Endothelial cell of umbilical vein (primary cell): ENCODE measurements at regions not wholly inside any gene's neighbourhood (a gene's known extent, or its start where the extent isn't known, plus 50 kb on each side); places are given as distances from the start of the nearest gene placed in this dataset.

Experiments used
- BruUV-seq: library from RNA; stranded (reverse); fragments of 400-500 nt; replicated peaks from 2 replicates; lab custom pipeline; 2021; lab: Mats Ljungman, UMichigan
- CTCF ChIA-PET: fragments of 300-600, 350-600 bp; sonication (Branson Sonifier 250); formaldehyde crosslinking; loops from one replicate; lab custom pipeline; 2021; ENCODE audit warnings: antibody characterized with exemption, inconsistent platforms; lab: Charles Lee
- POLR2A ChIA-PET: fragments of 300-600, 350-600 bp; sonication (Branson Sonifier 250); formaldehyde crosslinking; loops from one replicate; lab custom pipeline; 2021; ENCODE audit warnings: antibody characterized with exemption, inconsistent platforms; lab: Charles Lee
- DNase-seq: peaks from one replicate; pipeline ENCODE4 v3.0.0-alpha.2; 2011; ENCODE audit warnings: low read depth, low spot score
- FAIRE-seq: peaks from 2 replicates; lab custom pipeline; 2011; peaks lifted over from hg19 to GRCh38; lab: Jason Lieb, UNC
- H2AFZ ChIP-seq: 2 replicates; pipeline ENCODE4 v1.6.0; 2012; ENCODE audit warnings: low read depth, low read length, control low read depth, inconsistent platforms
- H3K27ac ChIP-seq: 2 replicates; pipeline ENCODE4 v1.5.1; 2011; ENCODE audit warnings: low read depth, mild to moderate bottlenecking, control low read depth, low read length, moderate library complexity; ENCODE audit not compliant: insufficient read depth
- H3K27me3 ChIP-seq, 2 experiments: 2 replicates each; pipeline versions ENCODE4 v1.6.0 to v1.6.1; 2011; ENCODE audit warnings: low read length in 2 of 2, mixed read lengths in 1 of 2; ENCODE audit not compliant: control insufficient read depth in 2 of 2, insufficient read depth in 2 of 2
- H3K36me3 ChIP-seq, 2 experiments: 2 replicates in 1 of 2; 3 replicates in 1 of 2; pipeline ENCODE4 v1.5.1; 2011; ENCODE audit warnings: low read length in 2 of 2, mild to moderate bottlenecking in 1 of 2, moderate library complexity in 1 of 2; ENCODE audit not compliant: control insufficient read depth in 2 of 2, insufficient read depth in 2 of 2; ENCODE audit errors: extremely low read depth in 1 of 2
- H3K4me1 ChIP-seq: 3 replicates; pipeline ENCODE4 v1.5.1; 2011; ENCODE audit warnings: mild to moderate bottlenecking, low read length; ENCODE audit not compliant: control insufficient read depth, insufficient read depth; ENCODE audit errors: extremely low read depth
- H3K4me2 ChIP-seq: 2 replicates; pipeline ENCODE4 v1.6.1; 2011; ENCODE audit warnings: low read length, control low read depth, mixed read lengths; ENCODE audit not compliant: insufficient read depth
- H3K4me3 ChIP-seq, 3 experiments: fragments of 200-600 bp in 1 of 3; sonication (generic), shearing (Covaris generic) in 1 of 3; replicated peaks in 1 of 3; 2 replicates each; pipeline ENCODE4 v1.5.1; 2011 to 2016; ENCODE audit warnings: control low read depth in 3 of 3, low read length in 3 of 3, mild to moderate bottlenecking in 2 of 3, inconsistent platforms in 1 of 3, low read depth in 1 of 3, moderate library complexity in 1 of 3; ENCODE audit not compliant: insufficient read depth in 1 of 3
- H3K79me2 ChIP-seq: 2 replicates; pipeline ENCODE4 v1.6.0; 2012; ENCODE audit warnings: low read length, inconsistent platforms; ENCODE audit not compliant: control insufficient read depth, insufficient read depth
- H3K9ac ChIP-seq: replicated peaks from 2 replicates; pipeline ENCODE3; 2011; ENCODE audit warnings: low read length, control low read depth; ENCODE audit not compliant: insufficient read depth; ENCODE audit errors: extremely low read depth
- H3K9me1 ChIP-seq: replicated peaks from 3 replicates; pipeline ENCODE4 v1.6.0; 2011; ENCODE audit warnings: mild to moderate bottlenecking, low read length; ENCODE audit not compliant: control insufficient read depth, insufficient read depth; ENCODE audit errors: extremely low read depth
- H3K9me3 ChIP-seq: replicated peaks from 2 replicates; pipeline ENCODE4 v1.5.1; 2012; ENCODE audit warnings: low read length, inconsistent platforms; ENCODE audit not compliant: control insufficient read depth, insufficient read depth
- H4K20me1 ChIP-seq: replicated peaks from 2 replicates; pipeline ENCODE3; 2011; ENCODE audit warnings: mild to moderate bottlenecking, low read length; ENCODE audit not compliant: control insufficient read depth, insufficient read depth; ENCODE audit errors: extremely low read depth
- EZH2 ChIP-seq: IDR thresholded peaks from 2 replicates; pipeline ENCODE4 v1.6.1; 2012; ENCODE audit warnings: borderline replicate concordance, low read depth, mild to moderate bottlenecking, moderate library complexity, low read length, inconsistent platforms; ENCODE audit not compliant: severe bottlenecking
- FOS ChIP-seq: IDR thresholded peaks from 2 replicates; pipeline ENCODE4 v1.6.1; 2011; ENCODE audit warnings: mild to moderate bottlenecking, low read length, moderate library complexity, borderline replicate concordance; ENCODE audit not compliant: insufficient read depth
- GATA2 ChIP-seq: IDR thresholded peaks from 2 replicates; pipeline ENCODE4 v1.7.0; 2011; ENCODE audit warnings: low read depth, mild to moderate bottlenecking, moderate library complexity, mixed read lengths, low read length; ENCODE audit not compliant: insufficient read length, insufficient read depth
- JUN ChIP-seq: IDR thresholded peaks from 2 replicates; pipeline ENCODE4 v1.6.1; 2011; ENCODE audit warnings: borderline replicate concordance, low read depth; ENCODE audit not compliant: insufficient read length, insufficient read depth
- MYC ChIP-seq: IDR thresholded peaks from one replicate; pipeline ENCODE4 v1.6.1; 2011; ENCODE audit warnings: mild to moderate bottlenecking, low read depth, low read length
- POLR2A ChIP-seq: IDR thresholded peaks from 2 replicates; pipeline ENCODE4 v1.6.1; 2012; ENCODE audit warnings: low read depth, mild to moderate bottlenecking, control low read depth, low read length
- POLR2AphosphoS5 ChIP-seq: IDR thresholded peaks from 2 replicates; pipeline ENCODE4 v1.6.1; 2012; ENCODE audit warnings: low read depth, mild to moderate bottlenecking, control low read depth, low read length, moderate library complexity; ENCODE audit not compliant: insufficient read depth
- dilution Hi-C: fragments of 300-500 bp; cut with MboI; formaldehyde crosslinking; loops from one replicate; pipeline ENCODE4 v1.15.0; 2019; ENCODE audit warnings: low sequenced_read_pairs; ENCODE audit not compliant: extremely low pct_ligation_motif_present
- intact Hi-C: fragments of 100-400 bp; cut with micrococcal nuclease; formaldehyde crosslinking; loops from one replicate; pipeline ENCODE4 v1.10.0; 2022
- TF ChIP-seq, protein P1 (sequence below): IDR thresholded peaks from 2 replicates; pipeline ENCODE4 v1.6.1; 2011; ENCODE audit not compliant: insufficient read depth, insufficient read length
- TF ChIP-seq, protein P2 (sequence below), 2 donors: IDR thresholded peaks; 1 replicate in 1 of 2; 2 replicates in 1 of 2; pipeline ENCODE4 v1.5.1; 2011; ENCODE audit warnings: low read length in 2 of 2, mild to moderate bottlenecking in 2 of 2, moderate library complexity in 2 of 2, control low read depth in 1 of 2, inconsistent platforms in 1 of 2, low read depth in 1 of 2; ENCODE audit not compliant: insufficient read depth in 1 of 2; ENCODE audit errors: extremely low read depth in 1 of 2

DNA sequence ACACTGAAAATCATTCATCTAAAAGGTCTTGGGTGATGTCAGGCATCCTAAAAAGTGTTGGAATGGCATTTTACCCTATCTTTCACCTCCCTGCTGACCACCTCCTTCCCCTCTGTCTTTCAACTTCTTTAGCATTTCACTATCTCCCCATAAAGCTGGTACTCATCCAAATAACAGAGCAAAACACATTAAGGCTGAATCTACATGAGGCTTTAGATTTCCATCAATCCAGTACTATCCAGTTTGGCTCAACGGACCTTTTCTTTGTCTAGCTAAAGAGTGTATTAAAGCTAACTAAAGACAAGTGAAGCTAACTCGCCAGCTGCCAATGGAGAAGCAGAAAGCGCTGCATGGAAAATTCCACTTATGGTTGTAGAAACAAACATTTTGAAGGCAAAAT lies 122.5 kb upstream of the NCKAP5 start:
- no TSS peak for BruUV-seq
- ChIA-PET CTCF (no interaction called here), POLR2A (no interaction called here)
- dilution Hi-C loops = no loop called here
- Histone ChIP-seq H3K36me3 (no peaks in the 10 kb centered on the region), H3K79me2 (no peaks in the 10 kb centered on the region), H3K9me1 (no peaks in the 10 kb centered on the region), H3K9me3 (no peaks in the 10 kb centered on the region), H3K4me3 (no peak overlapping the region), H3K27me3 (peaks cover 3 to 12% of the 10 kb centered on the region in 2 experiments), H4K20me1 (no peaks in the 10 kb centered on the region), H3K9ac (no peak overlapping the region), H3K4me2 (no peak overlapping the region), H3K4me1 (no peaks in the 10 kb centered on the region), H3K27ac (no peak overlapping the region), H2AFZ (no peak overlapping the region)
- FAIRE-seq = no peak
- TF ChIP-seq MYC = no peak
- no peak for TF ChIP-seq POLR2A
- TF ChIP-seq, protein P1, sequence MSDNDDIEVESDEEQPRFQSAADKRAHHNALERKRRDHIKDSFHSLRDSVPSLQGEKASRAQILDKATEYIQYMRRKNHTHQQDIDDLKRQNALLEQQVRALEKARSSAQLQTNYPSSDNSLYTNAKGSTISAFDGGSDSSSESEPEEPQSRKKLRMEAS = no peak
- TF ChIP-seq FOS = no peak
- TF ChIP-seq JUN = no peak
- TF ChIP-seq POLR2AphosphoS5 = no peak
- TF ChIP-seq EZH2 = no peak
- TF ChIP-seq, protein P2, sequence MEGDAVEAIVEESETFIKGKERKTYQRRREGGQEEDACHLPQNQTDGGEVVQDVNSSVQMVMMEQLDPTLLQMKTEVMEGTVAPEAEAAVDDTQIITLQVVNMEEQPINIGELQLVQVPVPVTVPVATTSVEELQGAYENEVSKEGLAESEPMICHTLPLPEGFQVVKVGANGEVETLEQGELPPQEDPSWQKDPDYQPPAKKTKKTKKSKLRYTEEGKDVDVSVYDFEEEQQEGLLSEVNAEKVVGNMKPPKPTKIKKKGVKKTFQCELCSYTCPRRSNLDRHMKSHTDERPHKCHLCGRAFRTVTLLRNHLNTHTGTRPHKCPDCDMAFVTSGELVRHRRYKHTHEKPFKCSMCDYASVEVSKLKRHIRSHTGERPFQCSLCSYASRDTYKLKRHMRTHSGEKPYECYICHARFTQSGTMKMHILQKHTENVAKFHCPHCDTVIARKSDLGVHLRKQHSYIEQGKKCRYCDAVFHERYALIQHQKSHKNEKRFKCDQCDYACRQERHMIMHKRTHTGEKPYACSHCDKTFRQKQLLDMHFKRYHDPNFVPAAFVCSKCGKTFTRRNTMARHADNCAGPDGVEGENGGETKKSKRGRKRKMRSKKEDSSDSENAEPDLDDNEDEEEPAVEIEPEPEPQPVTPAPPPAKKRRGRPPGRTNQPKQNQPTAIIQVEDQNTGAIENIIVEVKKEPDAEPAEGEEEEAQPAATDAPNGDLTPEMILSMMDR (IDR thresholded peaks at IDR 0.05; ENCODE audit: extremely low read depth in 1 of 2, insufficient read depth in 1 of 2, low read depth in 1 of 2, low read length in 2 of 2) = no peak
- TF ChIP-seq GATA2 = no peak
- intact Hi-C loops = no loop called here
- DNase-seq = no peak
